ENCODE measurements at regions not wholly inside any gene's neighbourhood (a gene's known extent, or its start where the extent isn't known, plus 50 kb on each side); places are given as distances from the start of the nearest gene placed in this dataset.

- peak; percentile 49 for DNase-seq (ENCODE audit: low spot score)
Measured at GRCh38 chr11:116224154-116224888, 548.5 kb downstream of the BUD13 start.

DNA sequence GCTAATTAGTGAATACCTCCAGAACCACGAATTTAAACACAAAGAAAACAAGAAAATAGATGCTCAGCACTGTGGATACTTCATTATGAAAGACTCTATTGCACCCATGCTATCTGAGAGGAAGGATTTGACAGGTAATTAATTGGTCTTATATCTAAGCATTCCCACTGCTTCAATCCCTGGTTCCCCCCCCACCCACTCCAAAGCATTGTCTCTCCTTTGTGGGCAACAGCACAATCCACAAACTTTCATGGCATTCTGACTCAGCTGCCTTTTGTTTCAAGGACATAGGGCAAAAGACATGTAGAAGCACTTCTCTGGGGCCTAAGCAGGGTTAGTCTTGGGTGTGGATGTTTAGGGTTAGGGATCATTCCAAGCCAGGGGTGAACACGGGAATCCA, 551.4 kb downstream of the BUD13 start:
- DNase-seq (ENCODE audit: low spot score): no peak

DNA sequence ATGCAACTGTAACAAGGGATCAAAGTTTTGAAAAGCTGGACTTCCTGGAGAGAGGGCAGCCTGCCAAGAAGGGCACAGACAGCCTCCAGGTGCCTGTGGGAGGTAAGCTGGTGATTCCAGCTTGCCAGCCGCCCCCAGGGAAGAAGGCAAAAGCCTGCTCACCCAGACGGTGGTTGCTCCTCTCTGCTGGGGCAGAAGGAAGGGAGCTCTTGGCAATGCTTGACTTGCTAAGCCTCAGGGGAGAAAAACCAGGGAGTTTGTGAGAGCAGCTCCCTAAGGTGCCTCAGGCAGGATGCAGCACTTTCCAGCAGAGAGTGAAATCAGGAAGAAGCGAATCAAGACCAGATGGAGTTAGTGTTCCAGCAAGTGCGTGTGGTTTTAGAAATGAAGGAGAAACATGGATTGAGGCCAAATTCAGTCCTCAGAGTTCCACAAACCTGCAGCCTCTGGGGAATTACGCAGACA, 553.6 kb downstream of the BUD13 start:
- DNase-seq (ENCODE audit: low spot score): no peak

- no peak for DNase-seq (ENCODE audit: low spot score)
Measured at GRCh38 chr11:116217441-116217840, 555.3 kb downstream of the BUD13 start.

- no peak for DNase-seq (ENCODE audit: low spot score)
Measured at GRCh38 chr11:116217006-116217405, 555.8 kb downstream of the BUD13 start.

DNA sequence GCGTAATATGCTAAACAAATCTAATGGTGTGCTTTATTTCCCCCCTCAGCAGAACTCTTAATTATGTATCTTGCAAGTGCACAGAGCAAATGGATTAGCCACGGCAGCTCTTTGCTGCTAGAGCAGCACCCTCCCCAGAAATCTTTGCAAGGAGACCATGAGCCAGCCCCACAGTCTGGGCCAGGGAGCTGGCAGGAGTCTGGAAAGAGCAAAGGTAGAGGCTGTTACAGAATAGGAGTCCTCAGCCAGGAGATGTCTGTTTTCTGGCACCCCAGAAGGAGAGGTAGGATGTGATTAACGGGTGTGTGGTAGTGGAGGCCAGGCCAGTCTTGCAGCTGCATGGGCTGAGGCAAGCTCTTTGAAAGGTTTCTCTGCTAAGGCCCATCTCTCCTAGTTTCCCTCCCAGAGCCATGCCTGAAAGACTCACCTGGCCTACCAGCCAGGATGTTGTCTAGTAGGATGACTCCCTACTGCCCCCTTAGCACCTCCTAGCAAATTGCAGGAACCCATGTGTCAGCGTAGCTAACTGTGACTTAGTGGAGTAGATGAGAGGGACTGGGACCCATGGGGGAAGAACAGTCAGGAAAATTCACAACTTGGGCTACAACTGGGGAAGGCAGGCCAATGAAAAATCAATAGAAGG, 557.2 kb downstream of the BUD13 start:
- DNase-seq (ENCODE audit: low spot score): no peak

DNA sequence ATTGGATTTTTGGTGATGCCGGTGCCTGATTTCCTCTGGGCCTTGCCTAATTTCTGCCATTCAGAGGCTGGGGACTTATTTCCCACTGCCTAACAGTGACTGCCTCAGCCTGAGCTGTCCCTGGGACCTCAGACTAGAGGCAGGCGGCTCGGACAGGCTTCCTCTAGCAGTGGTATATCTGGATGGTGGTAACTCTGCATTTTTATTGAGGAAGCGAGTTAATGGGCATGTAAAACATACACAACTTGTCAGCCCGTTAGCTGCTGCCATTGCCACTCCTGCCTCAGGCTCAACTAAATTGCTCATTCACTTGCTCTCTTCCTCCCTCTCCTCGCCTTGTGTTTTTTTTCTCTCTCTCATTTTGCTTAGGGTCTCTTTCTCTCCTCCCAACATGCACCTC, 561.6 kb downstream of the BUD13 start:
- DNase-seq (ENCODE audit: low spot score): no peak

- DNase-seq (ENCODE audit: low spot score): no peak
Measured at GRCh38 chr11:116210663-116211062, 562.1 kb downstream of the BUD13 start.

- no peak for DNase-seq (ENCODE audit: low spot score)
Measured at GRCh38 chr11:116209255-116209654, 563.5 kb downstream of the BUD13 start.

GRCh38 chr11:116207421-116208141, 565.2 kb downstream of the BUD13 start:
- DNase-seq (ENCODE audit: low spot score): no peak

- DNase-seq (ENCODE audit: low spot score): no peak
Measured at GRCh38 chr11:116207019-116207418, 565.8 kb downstream of the BUD13 start.

GRCh38 chr11:116202922-116203321, 569.9 kb downstream of the BUD13 start:
- DNase-seq (ENCODE audit: low spot score): no peak

DNA sequence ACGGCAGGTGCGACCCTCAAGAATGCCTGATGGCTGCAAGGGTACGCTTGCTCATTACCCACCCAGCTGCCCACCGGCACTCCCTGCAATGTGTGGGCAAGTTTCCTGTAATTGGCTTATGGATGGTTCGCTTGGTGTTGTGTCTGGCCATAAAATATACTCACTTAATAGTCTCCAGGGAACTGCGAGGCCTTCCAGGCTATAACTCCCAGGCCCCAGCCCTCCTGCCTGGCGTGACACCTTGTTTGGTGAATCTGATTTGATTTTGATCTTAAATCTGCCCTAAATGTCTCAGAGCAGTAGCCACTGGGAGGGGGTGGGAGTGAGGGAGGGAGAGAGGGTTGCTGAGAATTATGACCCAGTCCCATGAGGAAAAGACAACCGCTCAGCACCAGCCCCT, 572.2 kb downstream of the BUD13 start:
- DNase-seq (ENCODE audit: low spot score): no peak

DNA sequence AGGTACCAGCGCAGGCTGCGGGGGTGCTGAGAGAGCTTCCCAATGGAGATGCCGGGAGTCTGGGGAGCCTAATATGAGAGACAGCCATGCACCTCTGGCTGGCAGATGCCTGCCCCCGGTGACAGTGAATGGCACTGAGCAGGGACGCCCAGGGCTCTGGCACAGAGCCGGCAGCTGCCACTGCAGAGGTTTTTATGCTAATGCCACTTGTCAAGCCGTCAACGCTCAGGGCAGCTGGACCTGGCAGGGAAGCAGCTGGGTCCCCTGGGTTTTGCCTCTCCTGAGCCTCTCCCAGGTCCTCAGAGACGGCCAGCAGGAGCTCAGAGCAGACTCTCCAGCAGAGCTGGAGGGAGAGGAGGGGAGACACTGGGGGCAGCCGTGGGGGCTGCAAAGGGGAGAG, 573.6 kb downstream of the BUD13 start:
- no peak for DNase-seq (ENCODE audit: low spot score)

- no peak for DNase-seq (ENCODE audit: low spot score)
Measured at GRCh38 chr11:116194156-116194904, 578.5 kb downstream of the BUD13 start.

DNA sequence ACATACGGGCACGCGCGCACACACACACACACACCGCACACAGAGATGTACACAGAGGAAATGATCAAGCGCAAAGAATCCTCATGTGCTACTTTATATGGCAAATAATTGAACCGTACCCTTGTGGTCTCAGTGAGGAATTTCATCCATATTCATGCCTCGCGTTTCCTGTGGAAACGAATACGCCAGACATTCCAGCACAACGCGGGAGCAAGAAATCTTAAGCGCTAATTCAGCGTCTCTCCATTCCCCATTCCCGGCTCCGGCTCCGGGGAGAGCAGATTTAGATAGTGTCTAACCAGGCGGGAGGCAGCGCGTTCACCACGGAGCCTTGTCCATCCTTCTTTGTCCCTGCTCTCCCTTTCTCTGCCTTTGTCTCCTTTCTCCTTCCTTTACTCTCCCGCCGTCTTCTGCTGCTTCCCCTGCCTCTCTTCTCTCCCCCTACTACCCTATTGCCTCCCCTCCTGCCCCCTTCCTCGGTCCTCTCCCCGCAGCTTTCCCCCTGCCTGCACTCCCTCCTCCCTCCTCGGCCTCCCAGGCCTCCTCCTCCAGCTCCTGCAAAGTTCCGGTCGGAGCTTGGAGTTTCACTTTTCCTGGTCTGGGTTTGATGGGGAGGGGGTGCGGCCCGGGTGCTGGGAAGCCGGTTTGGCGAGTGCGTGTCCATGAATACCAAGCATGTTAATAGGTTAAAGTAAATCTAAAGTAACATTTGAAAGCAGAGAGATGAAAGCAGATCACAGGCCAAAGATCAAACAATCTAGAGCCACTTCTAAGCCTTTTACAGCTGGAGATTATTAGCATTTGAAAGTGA, 579.3 kb downstream of the BUD13 start:
- DNase-seq (ENCODE audit: low spot score): peak; percentile 83

DNA sequence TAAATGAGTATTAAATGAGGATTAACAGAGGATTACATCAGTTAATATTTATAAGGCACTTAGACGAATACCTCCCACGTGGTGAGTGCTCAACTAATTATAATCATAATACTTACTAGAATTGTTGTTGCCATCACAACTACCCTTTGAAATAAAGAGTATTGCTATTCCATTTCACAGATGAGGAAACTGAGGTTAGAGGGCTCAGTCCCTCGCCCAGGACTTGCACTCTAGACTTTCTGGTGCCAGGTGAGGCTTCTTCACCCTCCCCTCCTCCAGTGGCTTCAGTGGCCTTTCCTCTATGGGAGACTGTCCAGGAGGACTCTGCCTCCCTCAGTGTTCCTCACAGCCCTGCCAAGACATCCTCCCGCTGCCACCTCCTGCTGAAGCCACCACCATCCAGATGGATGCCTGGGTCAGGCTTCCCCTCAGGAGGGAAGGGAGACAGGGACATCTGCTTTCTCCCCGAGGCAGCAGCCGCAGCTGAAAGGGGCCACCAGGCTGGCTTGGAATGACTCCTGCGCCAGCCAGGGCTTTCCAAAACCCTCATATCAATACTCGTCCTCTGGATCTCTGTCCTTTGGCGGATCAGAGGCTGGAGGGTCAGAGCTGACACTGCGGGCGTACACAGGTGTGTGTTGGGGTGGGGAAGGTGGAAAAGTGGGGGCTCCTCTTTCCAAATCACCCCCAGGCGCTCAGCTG, 580.1 kb downstream of the BUD13 start:
- DNase-seq (ENCODE audit: low spot score): no peak

- DNase-seq (ENCODE audit: low spot score): no peak
Measured at GRCh38 chr11:116190861-116191260, 581.9 kb downstream of the BUD13 start.

DNA sequence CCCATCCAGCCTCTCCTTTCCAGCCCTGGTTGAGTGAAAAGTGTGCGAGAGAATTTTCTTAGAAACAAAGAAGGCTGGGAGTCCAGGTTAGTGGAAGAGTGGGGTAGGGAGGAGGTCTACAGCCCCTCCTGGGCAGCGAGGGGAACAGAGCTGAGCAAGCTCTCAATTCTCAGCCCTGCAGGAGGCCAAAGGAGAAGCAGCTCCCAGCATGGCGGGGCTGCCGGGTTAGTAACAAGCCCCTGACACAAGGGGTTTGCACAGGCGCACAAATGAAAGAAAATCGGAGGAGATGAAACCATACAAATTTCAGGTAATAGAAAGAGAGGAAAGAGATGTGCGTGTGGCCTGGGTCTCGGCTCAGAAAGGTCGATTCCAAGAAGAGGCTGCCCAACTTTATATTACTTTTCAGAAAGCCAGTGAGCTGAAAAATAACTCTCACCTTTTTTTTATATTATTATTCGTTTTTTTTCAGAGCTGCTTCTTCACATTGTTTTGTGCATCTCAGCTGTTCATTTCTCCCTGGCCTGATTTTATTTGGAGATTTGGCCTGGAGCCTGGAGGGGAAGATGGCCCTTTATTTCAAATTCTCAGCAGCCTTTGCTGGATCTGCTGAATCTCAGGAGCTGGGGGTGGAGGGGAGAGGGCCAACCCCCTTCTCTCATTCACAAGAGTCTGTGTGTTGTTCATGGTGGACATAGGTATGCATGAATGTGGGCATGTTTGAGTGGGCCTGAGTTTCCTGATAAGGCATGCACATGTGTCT, 583.2 kb downstream of the BUD13 start:
- DNase-seq (ENCODE audit: low spot score): no peak

GRCh38 chr11:116188350-116188749, 584.4 kb downstream of the BUD13 start:
- no peak for DNase-seq (ENCODE audit: low spot score)
